Panc1 (cell line): ENCODE measurements at regions not wholly inside any gene's neighbourhood (a gene's known extent, or its start where the extent isn't known, plus 50 kb on each side); places are given as distances from the start of the nearest gene placed in this dataset.

Source experiments
- ATAC-seq: fragments of 200-7000 bp; cut with Tn5 transposase; 2 replicates; pipeline ENCODE4 v1.9.1; 2020; ENCODE audit warnings: mild to moderate bottlenecking, moderate library complexity
- BruUV-seq: library from RNA; stranded (reverse); fragments of 400-500 nt; replicated peaks from 2 replicates; lab custom pipeline; 2021; lab: Mats Ljungman, UMichigan
- CTCF ChIA-PET: fragments of 300-600 bp; sonication (Branson Sonifier 250); formaldehyde crosslinking; loops from one replicate; lab custom pipeline; 2022; ENCODE audit warnings: antibody characterized with exemption; lab: Charles Lee
- POLR2A ChIA-PET: fragments of 300-600 bp; sonication (Branson Sonifier 250); formaldehyde crosslinking; loops from one replicate; lab custom pipeline; 2022; ENCODE audit warnings: antibody characterized with exemption; lab: Charles Lee
- DNase-seq: peaks from one replicate; pipeline ENCODE4 v3.0.0-alpha.2; 2010; ENCODE audit warnings: low read depth, low spot score
- H3K27ac ChIP-seq: 2 replicates; pipeline ENCODE4 v1.5.1; 2011; ENCODE audit warnings: mild to moderate bottlenecking, low read length, inconsistent platforms
- H3K27me3 ChIP-seq: fragments of 200-500 bp; sonication (Bioruptor generic); 2 replicates; pipeline ENCODE4 v1.6.0; 2014; ENCODE audit warnings: low read length, inconsistent platforms; ENCODE audit not compliant: control insufficient read depth, insufficient read depth
- H3K36me3 ChIP-seq: fragments of 200-500 bp; sonication (Bioruptor generic); 2 replicates; pipeline ENCODE4 v1.5.1; 2014; ENCODE audit warnings: inconsistent platforms, mild to moderate bottlenecking, low read length, moderate library complexity; ENCODE audit not compliant: control insufficient read depth, insufficient read depth
- H3K4me1 ChIP-seq: 2 replicates; pipeline ENCODE4 v1.5.1; 2011; ENCODE audit warnings: inconsistent platforms, mild to moderate bottlenecking, low read length, moderate library complexity; ENCODE audit not compliant: control insufficient read depth, insufficient read depth
- H3K4me3 ChIP-seq, 2 experiments: 2 replicates each; pipeline ENCODE4 v1.5.1; 2011 to 2012; ENCODE audit warnings: low read depth in 2 of 2, low read length in 2 of 2, mild to moderate bottlenecking in 2 of 2, inconsistent platforms in 1 of 2, moderate library complexity in 1 of 2
- H3K9me3 ChIP-seq: fragments of 200-500 bp; sonication (Bioruptor generic); 2 replicates; pipeline ENCODE4 v1.5.1; 2014; ENCODE audit warnings: low read depth, mild to moderate bottlenecking, inconsistent platforms, low read length, moderate library complexity; ENCODE audit not compliant: control insufficient read depth, insufficient read depth
- POLR2AphosphoS5 ChIP-seq: IDR thresholded peaks from 2 replicates; pipeline ENCODE4 v1.6.1; 2012; ENCODE audit warnings: mild to moderate bottlenecking, low read depth, low read length, moderate library complexity
- SIN3A ChIP-seq: IDR thresholded peaks from 2 replicates; pipeline ENCODE4 v1.6.1; 2012; ENCODE audit warnings: low read depth, mild to moderate bottlenecking, low read length, moderate library complexity, borderline replicate concordance; ENCODE audit not compliant: insufficient read depth
- TCF7L2 ChIP-seq: IDR thresholded peaks from 2 replicates; pipeline ENCODE4 v1.6.1; 2011; ENCODE audit warnings: mild to moderate bottlenecking, low read depth, low read length, inconsistent platforms
- in situ Hi-C: cut with HindIII; loops from 2 replicates; pipeline ENCODE4 v1.10.0; 2016; ENCODE audit warnings: low sequenced_read_pairs, low pct_unique_long_range_greater_than_20kb
- intact Hi-C: fragments of 100-400 bp; cut with micrococcal nuclease; formaldehyde crosslinking; loops from one replicate; pipeline ENCODE4 v1.10.0; 2022; ENCODE audit not compliant: unreplicated experiment
- TF ChIP-seq, protein P1 (sequence below), 2 experiments: IDR thresholded peaks; 2 replicates each; pipeline ENCODE4 v1.6.1; 2011 to 2012; ENCODE audit warnings: low read depth in 2 of 2, control low read depth in 1 of 2, low read length in 1 of 2, mild to moderate bottlenecking in 1 of 2, moderate library complexity in 1 of 2; ENCODE audit not compliant: insufficient read depth in 1 of 2
- TF ChIP-seq, protein P2 (sequence below): fragments of 450-650 bp; IDR thresholded peaks from 2 replicates; pipeline ENCODE4 v1.5.1; 2017; ENCODE audit warnings: mild to moderate bottlenecking

DNA sequence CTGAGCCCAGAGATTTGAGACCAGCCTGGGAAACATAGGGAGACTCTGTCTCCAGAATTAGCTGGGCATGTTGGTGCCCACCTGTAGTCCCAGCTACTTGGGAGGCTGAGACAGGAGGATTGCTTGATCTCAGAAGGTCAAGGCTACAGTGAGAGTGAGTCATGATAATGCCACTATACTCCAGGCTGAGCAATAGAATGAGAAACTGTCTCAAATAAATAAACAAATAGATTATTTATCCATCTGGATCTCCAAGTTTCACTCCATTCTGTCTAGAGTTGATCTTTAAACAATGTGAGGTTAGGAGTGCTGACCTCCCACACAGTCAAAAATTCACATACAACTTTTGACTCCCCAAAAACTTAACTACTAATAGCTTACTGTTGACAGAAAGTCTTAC lies 106.8 kb upstream of the PALMD start:
- intact Hi-C loops (no loop called here), in situ Hi-C loops (no loop called here)
- H3K27me3 ChIP-seq, result no peaks in the 10 kb centered on the region
- H3K4me3 ChIP-seq, result no peak overlapping the region
- CTCF ChIA-PET, result no interaction called here
- no peak for DNase-seq
- TF ChIP-seq SIN3A, result no peak
- TF ChIP-seq, protein P1, sequence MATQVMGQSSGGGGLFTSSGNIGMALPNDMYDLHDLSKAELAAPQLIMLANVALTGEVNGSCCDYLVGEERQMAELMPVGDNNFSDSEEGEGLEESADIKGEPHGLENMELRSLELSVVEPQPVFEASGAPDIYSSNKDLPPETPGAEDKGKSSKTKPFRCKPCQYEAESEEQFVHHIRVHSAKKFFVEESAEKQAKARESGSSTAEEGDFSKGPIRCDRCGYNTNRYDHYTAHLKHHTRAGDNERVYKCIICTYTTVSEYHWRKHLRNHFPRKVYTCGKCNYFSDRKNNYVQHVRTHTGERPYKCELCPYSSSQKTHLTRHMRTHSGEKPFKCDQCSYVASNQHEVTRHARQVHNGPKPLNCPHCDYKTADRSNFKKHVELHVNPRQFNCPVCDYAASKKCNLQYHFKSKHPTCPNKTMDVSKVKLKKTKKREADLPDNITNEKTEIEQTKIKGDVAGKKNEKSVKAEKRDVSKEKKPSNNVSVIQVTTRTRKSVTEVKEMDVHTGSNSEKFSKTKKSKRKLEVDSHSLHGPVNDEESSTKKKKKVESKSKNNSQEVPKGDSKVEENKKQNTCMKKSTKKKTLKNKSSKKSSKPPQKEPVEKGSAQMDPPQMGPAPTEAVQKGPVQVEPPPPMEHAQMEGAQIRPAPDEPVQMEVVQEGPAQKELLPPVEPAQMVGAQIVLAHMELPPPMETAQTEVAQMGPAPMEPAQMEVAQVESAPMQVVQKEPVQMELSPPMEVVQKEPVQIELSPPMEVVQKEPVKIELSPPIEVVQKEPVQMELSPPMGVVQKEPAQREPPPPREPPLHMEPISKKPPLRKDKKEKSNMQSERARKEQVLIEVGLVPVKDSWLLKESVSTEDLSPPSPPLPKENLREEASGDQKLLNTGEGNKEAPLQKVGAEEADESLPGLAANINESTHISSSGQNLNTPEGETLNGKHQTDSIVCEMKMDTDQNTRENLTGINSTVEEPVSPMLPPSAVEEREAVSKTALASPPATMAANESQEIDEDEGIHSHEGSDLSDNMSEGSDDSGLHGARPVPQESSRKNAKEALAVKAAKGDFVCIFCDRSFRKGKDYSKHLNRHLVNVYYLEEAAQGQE (IDR thresholded peaks at IDR 0.05; ENCODE audit: insufficient read depth in 1 of 2, low read depth in 2 of 2, low read length in 1 of 2), result no peak
- TF ChIP-seq POLR2AphosphoS5, result no peak
- TF ChIP-seq TCF7L2, result no peak
- TF ChIP-seq, protein P2, sequence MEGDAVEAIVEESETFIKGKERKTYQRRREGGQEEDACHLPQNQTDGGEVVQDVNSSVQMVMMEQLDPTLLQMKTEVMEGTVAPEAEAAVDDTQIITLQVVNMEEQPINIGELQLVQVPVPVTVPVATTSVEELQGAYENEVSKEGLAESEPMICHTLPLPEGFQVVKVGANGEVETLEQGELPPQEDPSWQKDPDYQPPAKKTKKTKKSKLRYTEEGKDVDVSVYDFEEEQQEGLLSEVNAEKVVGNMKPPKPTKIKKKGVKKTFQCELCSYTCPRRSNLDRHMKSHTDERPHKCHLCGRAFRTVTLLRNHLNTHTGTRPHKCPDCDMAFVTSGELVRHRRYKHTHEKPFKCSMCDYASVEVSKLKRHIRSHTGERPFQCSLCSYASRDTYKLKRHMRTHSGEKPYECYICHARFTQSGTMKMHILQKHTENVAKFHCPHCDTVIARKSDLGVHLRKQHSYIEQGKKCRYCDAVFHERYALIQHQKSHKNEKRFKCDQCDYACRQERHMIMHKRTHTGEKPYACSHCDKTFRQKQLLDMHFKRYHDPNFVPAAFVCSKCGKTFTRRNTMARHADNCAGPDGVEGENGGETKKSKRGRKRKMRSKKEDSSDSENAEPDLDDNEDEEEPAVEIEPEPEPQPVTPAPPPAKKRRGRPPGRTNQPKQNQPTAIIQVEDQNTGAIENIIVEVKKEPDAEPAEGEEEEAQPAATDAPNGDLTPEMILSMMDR, result no peak
- H3K4me1 ChIP-seq, result no peaks in the 10 kb centered on the region
- H3K36me3 ChIP-seq, result no peaks in the 10 kb centered on the region
- H3K9me3 ChIP-seq, result no peaks in the 10 kb centered on the region
- H3K27ac ChIP-seq, result no peak overlapping the region
- ATAC-seq, result no peak
- BruUV-seq, result no TSS peak
- POLR2A ChIA-PET, result no interaction called here

DNA sequence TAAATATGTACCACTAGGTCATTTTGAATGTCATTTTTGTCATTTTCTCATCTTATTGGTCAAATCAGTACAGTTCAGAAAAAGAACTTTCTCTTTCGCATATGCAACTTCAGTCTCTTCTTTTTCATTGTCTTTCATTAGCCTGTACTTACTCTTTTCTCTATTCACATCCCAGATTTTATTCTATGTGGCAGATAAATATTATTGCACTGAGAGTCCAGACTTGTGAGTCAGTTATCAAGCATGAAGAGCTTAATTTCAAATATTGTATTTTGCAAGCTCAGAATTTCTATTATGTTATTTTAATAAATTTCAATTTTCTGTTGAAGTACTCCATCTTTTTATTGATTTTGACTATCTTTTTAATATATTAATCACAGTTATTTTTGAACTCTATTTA lies 105.2 kb upstream of the PALMD start:
- ATAC-seq (no peak), DNase-seq (no peak)
- Histone ChIP-seq H3K27me3 (no peaks in the 10 kb centered on the region), H3K9me3 (no peaks in the 10 kb centered on the region), H3K27ac (no peak overlapping the region), H3K4me1 (no peaks in the 10 kb centered on the region), H3K36me3 (no peaks in the 10 kb centered on the region), H3K4me3 (no peak overlapping the region)
- POLR2A ChIA-PET, result no interaction called here
- in situ Hi-C loops, result no loop called here
- intact Hi-C loops, result no loop called here
- TF ChIP-seq TCF7L2 (no peak), POLR2AphosphoS5 (no peak), SIN3A (no peak)
- TF ChIP-seq, protein P2, result no peak
- TF ChIP-seq, protein P1 (IDR thresholded peaks at IDR 0.05; ENCODE audit: insufficient read depth in 1 of 2, low read depth in 2 of 2, low read length in 1 of 2), result no peak
- CTCF ChIA-PET, result no interaction called here
- BruUV-seq, result no TSS peak
